ENCODE measurements at regions not wholly inside any gene's neighbourhood (a gene's known extent, or its start where the extent isn't known, plus 50 kb on each side); places are given as distances from the start of the nearest gene placed in this dataset.
"Not testable (repeated sequence)": the region's sequence is repeated elsewhere in the genome, so short reads cannot be mapped to it uniquely, and the experiment has no call there.

- no peak for DNase-seq
These were observed 53.2 kb upstream of the PARP1 start for GRCh38 chr1:226461087-226461486.

GRCh38 chr1:226463925-226464586, 56.2 kb upstream of the PARP1 start:
- DNase-seq, result no peak

GRCh38 chr1:226464587-226464971, 56.7 kb upstream of the PARP1 start:
- not testable (repeated sequence) for DNase-seq

DNA sequence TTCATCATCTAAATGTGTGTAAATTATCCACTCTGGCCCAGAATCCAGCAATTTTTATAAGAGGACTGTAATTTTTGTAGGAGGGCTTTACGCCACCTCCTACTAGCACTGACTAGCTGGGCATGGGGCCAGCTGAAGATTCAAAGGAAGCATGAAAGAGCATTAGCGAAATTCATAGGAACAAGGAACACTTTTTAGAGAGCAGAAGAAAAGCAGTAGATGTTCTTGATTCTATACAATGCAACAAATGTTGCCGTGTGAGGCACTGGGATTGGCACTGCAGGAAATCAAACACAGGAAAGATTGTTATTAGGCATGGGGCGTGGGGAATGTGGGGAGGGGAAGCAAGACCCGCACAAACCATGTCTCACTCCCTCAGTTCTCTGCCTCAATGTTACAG, 58.4 kb upstream of the PARP1 start:
- no peak for DNase-seq

- no peak for DNase-seq
These were observed 59.5 kb upstream of the PARP1 start for GRCh38 chr1:226467443-226467842.

- no peak for DNase-seq
These were observed 63.3 kb upstream of the PARP1 start for GRCh38 chr1:226470921-226471866.

- no peak for DNase-seq
These were observed 65.4 kb upstream of the PARP1 start for GRCh38 chr1:226473325-226473724.

- DNase-seq, result no peak
These were observed 66.1 kb upstream of the PARP1 start for GRCh38 chr1:226474041-226474440.

GRCh38 chr1:226474443-226475141, 66.7 kb upstream of the PARP1 start:
- no peak for DNase-seq

- DNase-seq, result no peak
These were observed 67.2 kb upstream of the PARP1 start for GRCh38 chr1:226475142-226475511.

GRCh38 chr1:226476066-226476465, 68.2 kb upstream of the PARP1 start:
- DNase-seq, result no peak

DNA sequence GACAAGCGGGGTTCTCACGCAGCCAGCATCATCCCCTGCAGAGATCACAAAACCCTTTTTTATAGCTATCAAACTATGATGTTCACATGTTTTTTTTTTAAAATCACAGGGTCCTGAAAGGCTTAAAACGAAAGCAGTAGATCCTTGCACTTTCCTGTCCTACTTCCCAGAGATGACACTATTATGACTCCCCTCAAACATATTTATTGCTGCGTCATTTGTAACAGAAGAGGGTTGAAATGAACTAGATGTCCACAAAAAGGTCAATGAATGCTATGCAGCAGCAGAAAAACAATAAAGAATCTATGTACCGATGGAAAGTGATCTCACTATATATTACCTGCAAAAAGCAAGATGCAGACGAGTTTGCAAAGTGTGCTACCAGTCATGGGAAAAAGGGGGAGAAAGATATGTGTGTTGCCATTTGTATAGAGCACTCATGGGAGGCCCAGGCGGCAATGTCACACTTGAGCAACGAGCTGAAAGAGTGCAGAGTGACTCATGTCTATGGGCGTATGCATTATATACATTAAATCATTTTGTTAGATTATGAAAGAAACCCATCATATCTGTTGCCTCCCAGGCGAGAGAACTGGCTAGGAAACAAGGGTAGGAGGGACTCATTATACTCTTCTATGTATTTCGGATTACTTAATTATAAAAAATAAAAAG, 68.9 kb upstream of the PARP1 start:
- no peak for DNase-seq

- DNase-seq, result no peak
These were observed 69.1 kb upstream of the STUM start for GRCh38 chr1:226479474-226479873.

DNA sequence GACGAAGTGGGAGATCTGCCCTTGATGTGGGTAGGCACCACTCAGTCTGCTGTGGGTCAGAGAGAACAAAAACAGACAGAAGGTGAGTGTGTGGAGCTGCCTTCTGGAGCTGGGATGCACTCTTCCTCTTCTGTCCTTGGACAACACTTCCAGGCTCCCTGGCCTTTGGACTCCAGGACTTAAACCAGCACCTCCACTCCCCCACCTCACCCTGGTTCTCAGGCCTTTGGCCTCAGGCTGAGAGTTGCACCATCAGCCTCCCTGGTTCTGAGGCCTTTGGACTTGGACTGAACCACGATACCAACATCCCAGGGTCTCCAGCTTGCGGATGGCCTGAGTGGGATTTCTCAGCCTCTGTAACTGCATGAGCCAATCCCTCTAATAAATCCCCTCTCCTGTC, 68.1 kb upstream of the STUM start:
- DNase-seq, result no peak

DNA sequence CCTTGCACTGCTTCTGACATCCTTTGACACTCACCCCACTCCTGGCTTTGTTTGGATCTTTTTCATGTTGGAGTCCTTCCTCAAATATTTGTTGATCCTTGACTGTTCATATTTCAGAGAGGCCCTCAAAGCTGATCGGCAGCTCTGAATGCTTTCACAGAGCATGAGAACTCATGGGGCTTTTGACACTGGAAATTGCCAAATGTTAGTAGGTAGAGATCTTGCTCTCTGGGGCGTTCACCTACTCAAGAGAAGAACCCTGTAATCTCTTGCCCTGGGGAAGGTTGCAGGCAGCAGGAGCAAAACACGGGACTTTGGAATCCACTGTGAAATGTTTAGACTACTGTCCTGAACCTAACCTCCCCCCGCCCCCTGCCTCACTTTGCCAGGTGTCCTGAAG, 67.4 kb upstream of the STUM start:
- no peak for DNase-seq

GRCh38 chr1:226482196-226482595, 66.4 kb upstream of the STUM start:
- no peak for DNase-seq

DNA sequence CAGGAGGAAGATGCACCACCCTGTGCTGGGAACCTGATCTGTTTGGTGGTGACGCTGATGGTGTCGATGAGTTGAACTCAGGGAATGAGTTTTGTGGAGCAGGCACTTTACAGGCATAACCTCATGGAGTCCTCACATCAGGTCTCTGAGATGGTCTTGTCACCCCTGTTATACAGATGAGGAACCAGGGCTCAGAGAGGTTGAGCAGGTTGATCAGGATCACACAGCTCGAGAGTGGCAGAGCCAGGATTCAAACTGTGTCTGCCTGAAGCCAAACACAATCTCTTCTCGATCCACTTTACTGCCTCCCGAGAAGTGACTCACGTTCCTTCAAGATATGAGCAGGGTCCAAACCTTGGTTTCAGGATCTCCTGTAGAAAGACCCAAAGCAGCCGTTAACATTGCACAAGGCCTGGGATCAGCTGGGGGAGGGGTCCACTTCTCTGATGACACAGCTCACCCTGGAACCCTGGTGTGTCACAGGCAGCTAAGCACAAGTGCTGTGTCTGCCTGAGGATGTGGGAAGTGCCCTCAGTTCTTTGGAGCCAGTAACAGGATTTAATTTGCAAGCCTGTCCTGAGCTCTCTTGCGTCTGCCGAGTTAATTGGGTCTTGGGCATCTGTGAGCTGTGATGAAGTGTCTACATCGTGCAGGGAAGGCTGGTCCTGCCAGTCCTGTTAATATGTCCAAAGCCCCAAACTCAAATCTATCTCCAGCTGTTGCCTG, 65.4 kb upstream of the STUM start:
- no peak for DNase-seq

- DNase-seq, result no peak
These were observed 63.4 kb upstream of the STUM start for GRCh38 chr1:226485192-226485591.

DNA sequence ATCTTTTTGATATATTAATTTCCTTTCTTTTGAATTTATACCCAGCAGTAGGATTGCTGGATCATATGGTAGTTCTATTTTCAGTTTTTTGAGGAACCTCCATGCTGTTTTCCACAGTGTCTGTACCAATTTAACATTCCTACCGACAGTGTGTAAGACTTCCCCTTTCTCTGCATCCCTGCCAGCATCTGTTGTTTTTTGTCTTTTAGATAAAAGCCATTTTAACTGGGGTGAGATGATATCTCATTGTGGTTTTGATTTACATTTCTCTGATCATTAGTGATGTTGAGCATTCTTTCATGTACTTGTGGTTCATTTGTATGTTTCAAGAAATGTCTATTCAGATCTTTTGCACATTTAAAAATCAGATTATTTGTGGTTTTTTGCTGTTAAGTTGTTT, 62.4 kb upstream of the STUM start:
- no peak for DNase-seq

GRCh38 chr1:226487921-226488320, 60.6 kb upstream of the STUM start:
- no peak for DNase-seq

DNA sequence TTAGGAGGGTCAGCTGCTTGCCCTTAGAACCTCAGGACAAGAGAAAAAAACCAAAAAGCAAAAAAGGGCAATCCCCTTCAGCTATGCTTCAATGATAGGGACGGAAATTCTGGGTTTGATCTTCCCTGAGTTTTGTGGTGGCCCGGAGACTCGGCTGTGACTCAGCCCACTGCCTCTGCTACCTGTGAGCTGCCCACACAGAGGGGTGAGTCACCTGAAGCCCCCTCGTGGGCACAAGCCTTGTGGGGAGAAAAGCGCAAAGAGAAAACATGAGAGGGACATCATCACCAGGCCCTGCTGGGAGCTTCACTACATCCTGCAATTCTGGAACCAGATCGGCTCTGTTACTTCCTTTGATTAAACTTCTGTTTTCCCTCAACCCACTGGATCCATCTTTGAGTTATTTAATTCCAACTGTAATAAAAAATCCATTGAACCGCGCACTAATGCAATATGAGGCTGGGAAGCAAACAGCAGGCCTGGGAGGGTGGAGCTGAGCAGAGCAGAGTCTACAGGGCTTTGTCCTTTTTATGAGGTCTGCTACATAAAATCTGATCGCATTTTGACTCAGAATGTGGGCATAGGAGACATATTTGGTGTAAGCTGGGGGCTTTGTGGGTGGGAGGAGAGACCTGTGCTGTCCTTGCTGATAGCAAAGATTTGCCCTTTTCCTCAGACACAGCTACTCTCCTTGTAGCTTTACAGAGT, 58.7 kb upstream of the STUM start:
- no peak for DNase-seq

GRCh38 chr1:226490426-226490809, 58.1 kb upstream of the STUM start:
- no peak for DNase-seq

Data from NCI-H446 treated with DMSO at 0.1 percent for 48 hours (cell line).